ENCODE measurements at regions not wholly inside any gene's neighbourhood (a gene's known extent, or its start where the extent isn't known, plus 50 kb on each side); places are given as distances from the start of the nearest gene placed in this dataset.
"Not testable (repeated sequence)": the region's sequence is repeated elsewhere in the genome, so short reads cannot be mapped to it uniquely, and the experiment has no call there.

GRCh38 chr4:28505064-28505463, 1644.4 kb downstream of the STIM2 start:
- in situ Hi-C loops (cut with HindIII; ENCODE audit: low pct_unique_long_range_greater_than_20kb, low sequenced_read_pairs) = no loop called here
- BruUV-seq (replicated peaks) = no TSS peak

GRCh38 chr4:28508636-28509035, 1648.0 kb downstream of the STIM2 start:
- intact Hi-C loops (cut with micrococcal nuclease; ENCODE audit: unreplicated experiment) (no loop called here), in situ Hi-C loops (cut with HindIII; ENCODE audit: low pct_unique_long_range_greater_than_20kb, low sequenced_read_pairs) (no loop called here)
- BruUV-seq (replicated peaks) = no TSS peak
- TF ChIP-seq SIN3A (IDR thresholded peaks at IDR 0.05; ENCODE audit: borderline replicate concordance, insufficient read depth, low read depth, low read length) = no peak
- no peak for TF ChIP-seq REST (IDR thresholded peaks at IDR 0.05; ENCODE audit: insufficient read depth in 1 of 2, low read depth in 2 of 2, low read length in 1 of 2)
- TF ChIP-seq POLR2AphosphoS5 (IDR thresholded peaks at IDR 0.05; ENCODE audit: low read depth, low read length) = no peak
- no peak for TF ChIP-seq CTCF (IDR thresholded peaks at IDR 0.05)
- H3K9me3 ChIP-seq (ENCODE audit: control insufficient read depth, insufficient read depth, low read depth, low read length) = no peaks in the 10 kb centered on the region
- no peaks in the 10 kb centered on the region for H3K36me3 ChIP-seq (ENCODE audit: control insufficient read depth, insufficient read depth, low read length)
- DNase-seq (ENCODE audit: low read depth, low spot score) (no peak), ATAC-seq (no peak)
- H3K27me3 ChIP-seq (ENCODE audit: control insufficient read depth, insufficient read depth, low read length) = no peaks in the 10 kb centered on the region
- POLR2A ChIA-PET = no interaction called here
- H3K4me3 ChIP-seq (ENCODE audit: low read depth in 2 of 2, low read length in 2 of 2) = no peak overlapping the region
- no peak overlapping the region for H3K27ac ChIP-seq (ENCODE audit: low read length)
- CTCF ChIA-PET = no interaction called here
- no peaks in the 10 kb centered on the region for H3K4me1 ChIP-seq (ENCODE audit: control insufficient read depth, insufficient read depth, low read length)

More at GRCh38 chr4:28505064-28505463, 1644.4 kb downstream of the STIM2 start:
- ChIA-PET POLR2A (no interaction called here), CTCF (no interaction called here)
- H3K27me3 ChIP-seq (ENCODE audit: control insufficient read depth, insufficient read depth, low read length) = no peaks in the 10 kb centered on the region
- intact Hi-C loops (cut with micrococcal nuclease; ENCODE audit: unreplicated experiment) = no loop called here
- no peak overlapping the region for H3K4me3 ChIP-seq (ENCODE audit: low read depth in 2 of 2, low read length in 2 of 2)
- DNase-seq (ENCODE audit: low read depth, low spot score) (no peak), ATAC-seq (no peak)
- no peaks in the 10 kb centered on the region for H3K4me1 ChIP-seq (ENCODE audit: control insufficient read depth, insufficient read depth, low read length)
- no peaks in the 10 kb centered on the region for H3K36me3 ChIP-seq (ENCODE audit: control insufficient read depth, insufficient read depth, low read length)
- no peak for TF ChIP-seq REST (IDR thresholded peaks at IDR 0.05; ENCODE audit: insufficient read depth in 1 of 2, low read depth in 2 of 2, low read length in 1 of 2)
- TF ChIP-seq SIN3A (IDR thresholded peaks at IDR 0.05; ENCODE audit: borderline replicate concordance, insufficient read depth, low read depth, low read length) = no peak
- TF ChIP-seq CTCF (IDR thresholded peaks at IDR 0.05) = no peak
- TF ChIP-seq POLR2AphosphoS5 (IDR thresholded peaks at IDR 0.05; ENCODE audit: low read depth, low read length) = no peak
- TF ChIP-seq TCF7L2 (IDR thresholded peaks at IDR 0.05; ENCODE audit: low read depth, low read length) = no peak
- H3K9me3 ChIP-seq (ENCODE audit: control insufficient read depth, insufficient read depth, low read depth, low read length) = no peaks in the 10 kb centered on the region
- no peak overlapping the region for H3K27ac ChIP-seq (ENCODE audit: low read length)

- BruUV-seq (replicated peaks); H3K27ac ChIP-seq (ENCODE audit: low read length); in situ Hi-C loops (cut with HindIII; ENCODE audit: low pct_unique_long_range_greater_than_20kb, low sequenced_read_pairs); H3K36me3 ChIP-seq (ENCODE audit: control insufficient read depth, insufficient read depth, low read length); H3K27me3 ChIP-seq (ENCODE audit: control insufficient read depth, insufficient read depth, low read length); H3K9me3 ChIP-seq (ENCODE audit: control insufficient read depth, insufficient read depth, low read depth, low read length); POLR2A ChIA-PET; H3K4me1 ChIP-seq (ENCODE audit: control insufficient read depth, insufficient read depth, low read length); ATAC-seq; H3K4me3 ChIP-seq (ENCODE audit: low read depth in 2 of 2, low read length in 2 of 2); DNase-seq (ENCODE audit: low read depth, low spot score); intact Hi-C loops (cut with micrococcal nuclease; ENCODE audit: unreplicated experiment); CTCF ChIA-PET: not testable (repeated sequence)
Measured at GRCh38 chr4:28514766-28515165, 1654.1 kb downstream of the STIM2 start.

All from Panc1 (cell line).